ENCODE measurements at regions not wholly inside any gene's neighbourhood (a gene's known extent, or its start where the extent isn't known, plus 50 kb on each side); places are given as distances from the start of the nearest gene placed in this dataset.

GRCh38 chr6:87976616-87977015, 71.0 kb upstream of the SPACA1 start:
- TF ChIP-seq POLR2A (IDR thresholded peaks at IDR 0.05) (no peak), CTCF (IDR thresholded peaks at IDR 0.05) (no peak)
